Common myeloid progenitor, CD34-positive (primary cell): ENCODE measurements at regions not wholly inside any gene's neighbourhood (a gene's known extent, or its start where the extent isn't known, plus 50 kb on each side); places are given as distances from the start of the nearest gene placed in this dataset.

ENCODE experiments used
- CTCF ChIA-PET: fragments of 350-600 bp; sonication (Branson Sonifier 250); formaldehyde crosslinking; loops from one replicate; lab custom pipeline; 2021; ENCODE audit warnings: antibody characterized with exemption; lab: Charles Lee
- POLR2A ChIA-PET: fragments of 350-600 bp; sonication (Branson Sonifier 250); formaldehyde crosslinking; loops from one replicate; lab custom pipeline; 2021; ENCODE audit warnings: antibody characterized with exemption; lab: Charles Lee
- DNase-seq, 3 donors: peaks; one replicate each; pipeline versions ENCODE4 v3.0.0 to v3.0.0-alpha.2; 2013
- H3K27ac ChIP-seq, 2 experiments: 1 replicate in 1 of 2; 2 replicates in 1 of 2; pipeline ENCODE4 v1.7.0; 2013; ENCODE audit warnings: inconsistent platforms in 2 of 2, low read length in 2 of 2, mild to moderate bottlenecking in 2 of 2, low read depth in 1 of 2, moderate library complexity in 1 of 2; ENCODE audit not compliant: severe bottlenecking in 2 of 2, insufficient read depth in 1 of 2, poor library complexity in 1 of 2
- H3K27me3 ChIP-seq, 5 experiments: replicated peaks in 2 of 5; 1 replicate in 3 of 5; 2 replicates in 2 of 5; pipeline versions ENCODE4 v1.6.1 to v1.7.0; 2013; ENCODE audit warnings: low read length in 4 of 5, mild to moderate bottlenecking in 2 of 5, moderate library complexity in 2 of 5, inconsistent platforms in 1 of 5; ENCODE audit not compliant: insufficient read depth in 5 of 5, control insufficient read depth in 4 of 5
- H3K36me3 ChIP-seq, 4 experiments: 1 replicate in 2 of 4; 2 replicates in 2 of 4; pipeline versions ENCODE4 v1.6.1 to v1.7.0; 2013; ENCODE audit warnings: low read length in 3 of 4, control low read depth in 1 of 4, mild to moderate bottlenecking in 1 of 4; ENCODE audit not compliant: control insufficient read depth in 4 of 4, insufficient read depth in 4 of 4
- H3K4me1 ChIP-seq, 4 experiments: 1 replicate in 3 of 4; 2 replicates in 1 of 4; pipeline versions ENCODE4 v1.6.1 to v1.7.1; 2013; ENCODE audit warnings: low read length in 3 of 4, mild to moderate bottlenecking in 3 of 4, control low read depth in 1 of 4, inconsistent platforms in 1 of 4, moderate library complexity in 1 of 4; ENCODE audit not compliant: control insufficient read depth in 4 of 4, insufficient read depth in 4 of 4; ENCODE audit errors: control extremely low read depth in 1 of 4
- H3K4me3 ChIP-seq, 7 experiments: 1 replicate in 4 of 7; 2 replicates in 3 of 7; pipeline versions ENCODE4 v1.5.1 to v1.7.0; 2013; ENCODE audit warnings: mild to moderate bottlenecking in 7 of 7, low read length in 6 of 7, moderate library complexity in 6 of 7, inconsistent platforms in 2 of 7, low read depth in 2 of 7, control low read depth in 1 of 7; ENCODE audit not compliant: insufficient read depth in 4 of 7, control insufficient read depth in 1 of 7; ENCODE audit errors: extremely low read depth in 1 of 7
- H3K9me3 ChIP-seq, 5 experiments: 1 replicate in 4 of 5; 2 replicates in 1 of 5; pipeline versions ENCODE4 v1.6.1 to v1.7.1; 2013; ENCODE audit warnings: low read length in 4 of 5, mild to moderate bottlenecking in 2 of 5, inconsistent platforms in 1 of 5, low read depth in 1 of 5, moderate library complexity in 1 of 5; ENCODE audit not compliant: control insufficient read depth in 4 of 5, insufficient read depth in 2 of 5; ENCODE audit errors: control extremely low read depth in 1 of 5
- WGBS: methylation state at CpG from one replicate; pipeline ENCODE4 v1.1.5; 2013; ENCODE audit not compliant: insufficient coverage; 5-methylcytosine and 5-hydroxymethylcytosine counted together

DNA sequence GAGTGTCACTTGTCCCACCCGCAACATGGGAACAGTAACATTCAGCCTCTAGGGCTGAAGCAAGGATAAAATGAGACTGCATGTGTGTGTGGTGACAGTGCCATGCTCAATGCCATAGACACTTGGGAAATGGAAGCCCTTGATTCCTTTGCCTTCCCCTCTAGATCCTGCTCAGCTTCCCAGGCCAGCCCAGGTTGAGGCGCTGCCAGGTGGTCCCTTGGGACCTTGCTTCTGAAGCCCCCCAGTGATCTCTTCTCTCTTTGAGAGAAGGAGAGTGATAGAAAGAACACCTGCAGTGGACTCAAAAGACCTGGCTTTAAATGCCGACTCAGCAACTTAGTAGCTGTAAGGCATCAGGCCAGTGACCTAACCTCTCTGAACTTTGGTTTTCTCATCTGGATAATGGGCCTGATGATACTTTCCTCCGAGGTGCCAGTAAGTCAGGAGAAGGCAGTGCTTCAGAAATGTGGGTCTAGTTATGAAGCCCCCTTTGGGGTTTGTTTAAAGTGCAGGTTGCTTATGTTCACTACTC, 144.5 kb downstream of the RPLP1 start:
- ChIA-PET CTCF (no interaction called here), POLR2A (no interaction called here)
- no peaks in the 10 kb centered on the region for H3K36me3 ChIP-seq
- WGBS = 90% methylated on average over 2 of the region's 4 CpGs
- no peaks in the 10 kb centered on the region for H3K9me3 ChIP-seq
- no peak overlapping the region for H3K4me3 ChIP-seq
- no peak overlapping the region for H3K27ac ChIP-seq
- no peak for DNase-seq
- peaks cover 0 to 24% (median 21%) of the 10 kb centered on the region in 4 experiments for H3K4me1 ChIP-seq
- no peaks in the 10 kb centered on the region for H3K27me3 ChIP-seq

- ChIA-PET POLR2A (interaction anchor here (0.6 kb wide), 1 partner anchor 715 kb away, joined by 3 read pairs; no protein-coding TSS in a partner anchor), CTCF (no interaction called here)
- 92% methylated on average over 5 of the region's 5 CpGs for WGBS
- no peak overlapping the region for H3K4me3 ChIP-seq
- peaks cover 0 to 20% (median 16%) of the 10 kb centered on the region in 4 experiments for H3K4me1 ChIP-seq
- no peak overlapping the region for H3K27ac ChIP-seq
- H3K9me3 ChIP-seq = no peaks in the 10 kb centered on the region
- H3K27me3 ChIP-seq = no peaks in the 10 kb centered on the region
- no peak for DNase-seq
- no peaks in the 10 kb centered on the region for H3K36me3 ChIP-seq
Measured at GRCh38 chr15:69599271-69599670, 146.7 kb downstream of the RPLP1 start.

GRCh38 chr15:69600556-69601085, 148.0 kb downstream of the RPLP1 start:
- Histone ChIP-seq H3K27ac (no peak overlapping the region), H3K27me3 (no peaks in the 10 kb centered on the region), H3K4me1 (peaks cover 0 to 7% (median 2%) of the 10 kb centered on the region in 4 experiments), H3K36me3 (no peaks in the 10 kb centered on the region), H3K4me3 (no peak overlapping the region), H3K9me3 (no peaks in the 10 kb centered on the region)
- CTCF ChIA-PET = interaction anchor here (1.1 to 1.2 kb wide), 2 partner anchors 16 to 68 kb away, joined by 3 read pairs; no protein-coding TSS in a partner anchor
- no peak for DNase-seq
- POLR2A ChIA-PET = no interaction called here
- WGBS = 100% methylated on average over 3 of the region's 3 CpGs

DNA sequence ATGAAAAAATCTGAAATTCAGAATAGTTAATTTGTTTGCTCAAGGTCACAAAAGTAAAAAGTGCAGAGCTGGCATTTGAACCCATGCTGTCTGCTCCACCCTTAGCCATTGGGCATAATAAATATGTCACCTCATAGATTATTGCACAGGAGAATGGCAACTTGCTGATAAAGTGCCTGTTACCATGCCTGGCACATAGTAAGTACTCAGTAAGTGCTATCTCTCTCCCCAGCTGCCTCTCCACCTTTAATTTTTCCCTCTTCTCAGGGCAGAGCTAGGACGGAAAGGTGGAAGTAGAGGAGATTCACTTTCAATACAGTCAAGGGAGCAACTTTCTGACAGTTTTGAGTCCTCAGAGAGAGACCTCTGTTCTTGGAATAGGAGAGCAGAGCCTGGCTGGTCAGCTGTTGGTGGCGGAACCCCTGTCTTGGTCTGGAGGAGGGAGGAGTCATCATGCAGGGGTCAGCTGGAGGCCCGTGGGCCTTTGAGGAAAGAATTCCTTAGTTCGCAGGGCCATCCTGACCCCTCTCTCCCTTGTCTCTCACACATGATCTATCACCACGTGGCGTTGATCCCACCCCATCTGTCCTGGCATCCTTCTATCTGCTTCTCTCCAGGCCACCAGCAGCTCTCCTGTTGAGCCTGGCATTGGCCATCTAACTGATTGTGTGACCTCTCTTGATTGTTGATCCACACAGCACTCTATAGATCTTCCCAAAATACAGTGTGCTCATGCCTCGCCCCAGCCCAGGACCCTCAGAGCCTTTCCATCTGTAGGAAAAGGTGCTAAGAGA, 149.3 kb downstream of the RPLP1 start:
- no peak overlapping the region for H3K4me3 ChIP-seq
- no peaks in the 10 kb centered on the region for H3K9me3 ChIP-seq
- H3K27ac ChIP-seq = no peak overlapping the region
- DNase-seq = no peak
- H3K27me3 ChIP-seq = no peaks in the 10 kb centered on the region
- WGBS = 97% methylated on average over 6 of the region's 7 CpGs
- no peaks in the 10 kb centered on the region for H3K36me3 ChIP-seq
- peaks cover 0 to 11% (median 5%) of the 10 kb centered on the region in 4 experiments for H3K4me1 ChIP-seq
- ChIA-PET POLR2A (no interaction called here), CTCF (interaction anchor here (1.2 kb wide), 1 partner anchor 21 kb away, joined by 3 read pairs; no protein-coding TSS in a partner anchor)

- no peak for DNase-seq
- Histone ChIP-seq H3K4me1 (peaks cover 0 to 11% (median 5%) of the 10 kb centered on the region in 4 experiments), H3K27ac (no peak overlapping the region), H3K27me3 (no peaks in the 10 kb centered on the region), H3K36me3 (no peaks in the 10 kb centered on the region), H3K4me3 (no peak overlapping the region), H3K9me3 (no peaks in the 10 kb centered on the region)
- CTCF ChIA-PET = interaction anchor here (1.2 kb wide), 1 partner anchor 17 kb away, joined by 4 read pairs; no protein-coding TSS in a partner anchor
- WGBS = 72% methylated on average over 4 of the region's 4 CpGs
- POLR2A ChIA-PET = no interaction called here
Measured at GRCh38 chr15:69602921-69603320, 150.3 kb downstream of the RPLP1 start.

GRCh38 chr15:69603369-69604071, 150.9 kb downstream of the RPLP1 start:
- Histone ChIP-seq H3K27me3 (no peaks in the 10 kb centered on the region), H3K9me3 (no peaks in the 10 kb centered on the region), H3K4me3 (no peak overlapping the region), H3K36me3 (no peaks in the 10 kb centered on the region), H3K4me1 (peaks cover 0 to 11% (median 5%) of the 10 kb centered on the region in 4 experiments), H3K27ac (no peak overlapping the region)
- WGBS = 100% methylated on average over 1 of the region's 1 CpG
- CTCF ChIA-PET = interaction anchor here (1.1 to 1.3 kb wide), 3 partner anchors 13 to 18 kb away, joined by 3 to 4 read pairs (median 3); no protein-coding TSS in a partner anchor
- POLR2A ChIA-PET = no interaction called here
- no peak for DNase-seq
